ENCODE measurements at regions not wholly inside any gene's neighbourhood (a gene's known extent, or its start where the extent isn't known, plus 50 kb on each side); places are given as distances from the start of the nearest gene placed in this dataset.

DNA sequence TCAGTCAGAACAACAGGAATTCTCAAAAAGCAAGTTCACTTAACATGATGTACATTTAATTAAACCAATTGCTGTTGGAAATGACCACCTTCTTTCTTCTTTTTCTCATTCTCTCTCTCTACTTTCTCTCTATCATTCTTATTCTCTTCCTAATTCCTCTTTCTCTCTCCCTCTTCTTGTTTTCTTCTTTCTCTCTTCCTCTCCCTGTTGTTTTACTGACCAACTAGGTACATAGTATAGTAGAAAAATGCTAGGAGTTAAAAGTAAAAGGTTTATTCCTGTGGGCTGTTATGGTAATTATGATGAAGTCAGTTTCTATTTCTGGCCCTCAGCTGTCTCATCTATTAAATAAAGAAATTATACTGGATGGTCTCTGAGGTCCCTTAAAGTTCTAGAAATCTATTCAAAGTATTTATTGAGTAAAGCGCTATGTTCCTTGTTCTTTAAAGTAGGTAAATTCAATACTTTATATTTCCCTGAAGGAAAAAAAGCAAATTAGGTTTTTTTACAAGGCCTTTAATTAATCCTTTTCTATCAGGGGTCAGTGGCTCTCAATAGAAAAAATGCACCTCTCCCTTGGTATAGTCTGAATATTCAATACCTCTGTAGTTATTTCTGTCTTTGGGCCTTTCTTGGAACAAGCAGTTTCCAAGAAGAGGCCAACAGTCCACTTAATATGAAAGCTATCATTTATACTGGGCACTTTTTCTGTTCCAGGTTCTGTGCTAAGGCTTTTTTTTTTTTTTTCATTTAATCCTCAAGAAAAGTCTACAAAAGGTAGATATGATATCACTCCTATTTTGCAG, 102.3 kb upstream of the SLC30A5 start (continued):
- TF ChIP-seq ARID1B (IDR thresholded peaks at IDR 0.05) (no peak), BRCA1 (IDR thresholded peaks at IDR 0.05) (no peak), BRCA1 (CRISPR knock-in tag; IDR thresholded peaks at IDR 0.05) (no peak), CTBP1 (IDR thresholded peaks at IDR 0.05; ENCODE audit: borderline replicate concordance) (no peak), RBM34 (IDR thresholded peaks at IDR 0.05; ENCODE audit: borderline replicate concordance, insufficient read depth, low read length) (no peak), KDM4B (IDR thresholded peaks at IDR 0.05; ENCODE audit: borderline replicate concordance in 2 of 2, low read depth in 1 of 2) (no peak), BHLHE40 (IDR thresholded peaks at IDR 0.05; ENCODE audit: low read length) (no peak), EP300 (IDR thresholded peaks at IDR 0.05; ENCODE audit: low read length) (no peak), NR2C1 (IDR thresholded peaks at IDR 0.05) (no peak), NR2C1 (tag; IDR thresholded peaks at IDR 0.05) (no peak), KLF1 (tag; IDR thresholded peaks at IDR 0.05) (no peak), ETV5 (CRISPR knock-in tag; IDR thresholded peaks at IDR 0.05; ENCODE audit: low read depth) (no peak), ZNF696 (CRISPR knock-in tag; conservative IDR thresholded peaks at IDR 0.05) (no peak), ZNF384 (IDR thresholded peaks at IDR 0.05; ENCODE audit: low read depth, low read length) (no peak), NFIX (CRISPR knock-in tag; IDR thresholded peaks at IDR 0.05; ENCODE audit: low read depth) (no peak)
- TF ChIP-seq, protein P1, sequence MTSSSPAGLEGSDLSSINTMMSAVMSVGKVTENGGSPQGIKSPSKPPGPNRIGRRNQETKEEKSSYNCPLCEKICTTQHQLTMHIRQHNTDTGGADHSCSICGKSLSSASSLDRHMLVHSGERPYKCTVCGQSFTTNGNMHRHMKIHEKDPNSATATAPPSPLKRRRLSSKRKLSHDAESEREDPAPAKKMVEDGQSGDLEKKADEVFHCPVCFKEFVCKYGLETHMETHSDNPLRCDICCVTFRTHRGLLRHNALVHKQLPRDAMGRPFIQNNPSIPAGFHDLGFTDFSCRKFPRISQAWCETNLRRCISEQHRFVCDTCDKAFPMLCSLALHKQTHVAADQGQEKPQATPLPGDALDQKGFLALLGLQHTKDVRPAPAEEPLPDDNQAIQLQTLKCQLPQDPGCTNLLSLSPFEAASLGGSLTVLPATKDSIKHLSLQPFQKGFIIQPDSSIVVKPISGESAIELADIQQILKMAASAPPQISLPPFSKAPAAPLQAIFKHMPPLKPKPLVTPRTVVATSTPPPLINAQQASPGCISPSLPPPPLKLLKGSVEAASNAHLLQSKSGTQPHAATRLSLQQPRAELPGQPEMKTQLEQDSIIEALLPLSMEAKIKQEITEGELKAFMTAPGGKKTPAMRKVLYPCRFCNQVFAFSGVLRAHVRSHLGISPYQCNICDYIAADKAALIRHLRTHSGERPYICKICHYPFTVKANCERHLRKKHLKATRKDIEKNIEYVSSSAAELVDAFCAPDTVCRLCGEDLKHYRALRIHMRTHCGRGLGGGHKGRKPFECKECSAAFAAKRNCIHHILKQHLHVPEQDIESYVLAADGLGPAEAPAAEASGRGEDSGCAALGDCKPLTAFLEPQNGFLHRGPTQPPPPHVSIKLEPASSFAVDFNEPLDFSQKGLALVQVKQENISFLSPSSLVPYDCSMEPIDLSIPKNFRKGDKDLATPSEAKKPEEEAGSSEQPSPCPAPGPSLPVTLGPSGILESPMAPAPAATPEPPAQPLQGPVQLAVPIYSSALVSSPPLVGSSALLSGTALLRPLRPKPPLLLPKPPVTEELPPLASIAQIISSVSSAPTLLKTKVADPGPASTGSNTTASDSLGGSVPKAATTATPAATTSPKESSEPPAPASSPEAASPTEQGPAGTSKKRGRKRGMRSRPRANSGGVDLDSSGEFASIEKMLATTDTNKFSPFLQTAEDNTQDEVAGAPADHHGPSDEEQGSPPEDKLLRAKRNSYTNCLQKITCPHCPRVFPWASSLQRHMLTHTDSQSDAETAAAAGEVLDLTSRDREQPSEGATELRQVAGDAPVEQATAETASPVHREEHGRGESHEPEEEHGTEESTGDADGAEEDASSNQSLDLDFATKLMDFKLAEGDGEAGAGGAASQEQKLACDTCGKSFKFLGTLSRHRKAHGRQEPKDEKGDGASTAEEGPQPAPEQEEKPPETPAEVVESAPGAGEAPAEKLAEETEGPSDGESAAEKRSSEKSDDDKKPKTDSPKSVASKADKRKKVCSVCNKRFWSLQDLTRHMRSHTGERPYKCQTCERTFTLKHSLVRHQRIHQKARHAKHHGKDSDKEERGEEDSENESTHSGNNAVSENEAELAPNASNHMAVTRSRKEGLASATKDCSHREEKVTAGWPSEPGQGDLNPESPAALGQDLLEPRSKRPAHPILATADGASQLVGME (CRISPR knock-in tag; IDR thresholded peaks at IDR 0.05): no peak
- TF ChIP-seq, protein P2, sequence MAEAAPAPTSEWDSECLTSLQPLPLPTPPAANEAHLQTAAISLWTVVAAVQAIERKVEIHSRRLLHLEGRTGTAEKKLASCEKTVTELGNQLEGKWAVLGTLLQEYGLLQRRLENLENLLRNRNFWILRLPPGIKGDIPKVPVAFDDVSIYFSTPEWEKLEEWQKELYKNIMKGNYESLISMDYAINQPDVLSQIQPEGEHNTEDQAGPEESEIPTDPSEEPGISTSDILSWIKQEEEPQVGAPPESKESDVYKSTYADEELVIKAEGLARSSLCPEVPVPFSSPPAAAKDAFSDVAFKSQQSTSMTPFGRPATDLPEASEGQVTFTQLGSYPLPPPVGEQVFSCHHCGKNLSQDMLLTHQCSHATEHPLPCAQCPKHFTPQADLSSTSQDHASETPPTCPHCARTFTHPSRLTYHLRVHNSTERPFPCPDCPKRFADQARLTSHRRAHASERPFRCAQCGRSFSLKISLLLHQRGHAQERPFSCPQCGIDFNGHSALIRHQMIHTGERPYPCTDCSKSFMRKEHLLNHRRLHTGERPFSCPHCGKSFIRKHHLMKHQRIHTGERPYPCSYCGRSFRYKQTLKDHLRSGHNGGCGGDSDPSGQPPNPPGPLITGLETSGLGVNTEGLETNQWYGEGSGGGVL (CRISPR knock-in tag; IDR thresholded peaks at IDR 0.05): no peak

Measured in K562 (cell line).